ENCODE measurements at regions not wholly inside any gene's neighbourhood (a gene's known extent, or its start where the extent isn't known, plus 50 kb on each side); places are given as distances from the start of the nearest gene placed in this dataset.

GRCh38 chr11:70507466-70508230 is 109.3 kb downstream of the CTTN start:
- Histone ChIP-seq H3K4me1 (0 out of 2 replicates have a peak, but pooled peaks cover 2% of the 10 kb centered on the region), H3K36me3 (no peaks in the 10 kb centered on the region), H3K27me3 (no peaks in the 10 kb centered on the region), H3K4me3 (ENCODE audit: low read depth, low read length) (no peak overlapping the region), H3K9me3 (no peaks in the 10 kb centered on the region)
- TF ChIP-seq CTCF (IDR thresholded peaks at IDR 0.05; ENCODE audit: low read depth, low read length) = no peak
- DNase-seq = peak; percentile 6

GRCh38 chr11:70508231-70508480 is 109.8 kb downstream of the CTTN start:
- Histone ChIP-seq H3K4me3 (ENCODE audit: low read depth, low read length) (no peak overlapping the region), H3K36me3 (no peaks in the 10 kb centered on the region), H3K4me1 (0 out of 2 replicates have a peak, but pooled peaks cover 2% of the 10 kb centered on the region), H3K9me3 (no peaks in the 10 kb centered on the region), H3K27me3 (no peaks in the 10 kb centered on the region)
- no peak for TF ChIP-seq CTCF (IDR thresholded peaks at IDR 0.05; ENCODE audit: low read depth, low read length)
- DNase-seq = peak; percentile 3

- no peaks in the 10 kb centered on the region for H3K27me3 ChIP-seq
- H3K4me1 ChIP-seq = no peaks in the 10 kb centered on the region
- H3K36me3 ChIP-seq = no peaks in the 10 kb centered on the region
- TF ChIP-seq CTCF (IDR thresholded peaks at IDR 0.05; ENCODE audit: low read depth, low read length) = no peak
- peak; percentile 1 for DNase-seq
- no peaks in the 10 kb centered on the region for H3K9me3 ChIP-seq
- no peak overlapping the region for H3K4me3 ChIP-seq (ENCODE audit: low read depth, low read length)
These were observed 111.1 kb downstream of the CTTN start for GRCh38 chr11:70509476-70509875.

- no peak for TF ChIP-seq CTCF (IDR thresholded peaks at IDR 0.05; ENCODE audit: low read depth, low read length)
- Histone ChIP-seq H3K4me1 (no peaks in the 10 kb centered on the region), H3K27me3 (no peaks in the 10 kb centered on the region), H3K9me3 (no peaks in the 10 kb centered on the region; the same call in 1 of the 2 replicates), H3K36me3 (no peaks in the 10 kb centered on the region), H3K4me3 (ENCODE audit: low read depth, low read length) (no peak overlapping the region)
- peak; percentile 8 for DNase-seq
These were observed 111.8 kb downstream of the CTTN start for GRCh38 chr11:70510106-70510505.

GRCh38 chr11:70510571-70510970 is 112.2 kb downstream of the CTTN start:
- H3K4me3 ChIP-seq (ENCODE audit: low read depth, low read length) = no peak overlapping the region
- H3K27me3 ChIP-seq = no peaks in the 10 kb centered on the region
- H3K36me3 ChIP-seq = no peaks in the 10 kb centered on the region
- DNase-seq = no peak
- no peaks in the 10 kb centered on the region for H3K4me1 ChIP-seq
- no peaks in the 10 kb centered on the region; the same call in 1 of the 2 replicates for H3K9me3 ChIP-seq
- no peak for TF ChIP-seq CTCF (IDR thresholded peaks at IDR 0.05; ENCODE audit: low read depth, low read length)

GRCh38 chr11:70511345-70511744 is 113.0 kb downstream of the CTTN start:
- H3K36me3 ChIP-seq = no peaks in the 10 kb centered on the region
- DNase-seq = no peak
- H3K9me3 ChIP-seq = no peaks in the 10 kb centered on the region; the same call in 1 of the 2 replicates
- no peaks in the 10 kb centered on the region for H3K27me3 ChIP-seq
- no peaks in the 10 kb centered on the region for H3K4me1 ChIP-seq
- peak; percentile 44 for TF ChIP-seq CTCF (IDR thresholded peaks at IDR 0.05; ENCODE audit: low read depth, low read length)
- no peak overlapping the region for H3K4me3 ChIP-seq (ENCODE audit: low read depth, low read length)

Data from BE2C (cell line).